Lower leg skin (tissue), 3 donors: ENCODE measurements at regions not wholly inside any gene's neighbourhood (a gene's known extent, or its start where the extent isn't known, plus 50 kb on each side); places are given as distances from the start of the nearest gene placed in this dataset.
"Not testable (repeated sequence)": the region's sequence is repeated elsewhere in the genome, so short reads cannot be mapped to it uniquely, and the experiment has no call there.

Experiments used
- CTCF ChIP-seq, 3 donors: fragments of 450-650 bp; IDR thresholded peaks; one replicate each; pipeline ENCODE4 v1.5.1; 2016; ENCODE audit warnings: antibody characterized with exemption in 3 of 3, mild to moderate bottlenecking in 3 of 3, moderate library complexity in 2 of 3
- POLR2A ChIP-seq, 2 donors: fragments of 450-650 bp; IDR thresholded peaks; one replicate each; pipeline ENCODE4 v1.6.1; 2016 to 2017; ENCODE audit warnings: antibody characterized with exemption in 2 of 2, mild to moderate bottlenecking in 1 of 2, moderate library complexity in 1 of 2

DNA sequence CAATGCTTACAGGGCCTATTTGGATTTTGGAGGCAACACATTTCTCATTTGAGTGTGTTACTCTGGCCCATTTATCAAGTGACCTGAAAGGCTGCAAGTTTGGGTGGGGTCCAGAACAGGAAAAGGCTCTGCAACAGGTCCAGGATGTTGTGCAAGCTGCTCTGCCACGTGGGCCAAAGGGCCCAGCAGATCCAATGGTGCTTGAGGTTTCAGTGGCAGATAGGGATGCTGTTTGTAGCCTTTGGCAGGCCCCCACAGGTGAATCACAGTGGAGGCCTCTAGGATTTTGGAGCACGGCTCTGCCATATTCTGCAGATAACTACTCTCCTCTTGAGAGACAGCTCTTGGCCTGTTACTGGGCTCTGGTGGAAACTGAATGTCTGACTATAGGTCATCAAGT, 412.2 kb upstream of the SMIM21 start:
- not testable (repeated sequence) for TF ChIP-seq CTCF, POLR2A (IDR thresholded peaks at IDR 0.05)
